NCI-H128 (cell line): ENCODE measurements at regions not wholly inside any gene's neighbourhood (a gene's known extent, or its start where the extent isn't known, plus 50 kb on each side); places are given as distances from the start of the nearest gene placed in this dataset.
"Not testable (repeated sequence)": the region's sequence is repeated elsewhere in the genome, so short reads cannot be mapped to it uniquely, and the experiment has no call there.

Experiments
- DNase-seq: peaks from one replicate; lab custom pipeline; 2025; ENCODE audit not compliant: unreplicated experiment; lab: John Stamatoyannopoulos, UW

DNA sequence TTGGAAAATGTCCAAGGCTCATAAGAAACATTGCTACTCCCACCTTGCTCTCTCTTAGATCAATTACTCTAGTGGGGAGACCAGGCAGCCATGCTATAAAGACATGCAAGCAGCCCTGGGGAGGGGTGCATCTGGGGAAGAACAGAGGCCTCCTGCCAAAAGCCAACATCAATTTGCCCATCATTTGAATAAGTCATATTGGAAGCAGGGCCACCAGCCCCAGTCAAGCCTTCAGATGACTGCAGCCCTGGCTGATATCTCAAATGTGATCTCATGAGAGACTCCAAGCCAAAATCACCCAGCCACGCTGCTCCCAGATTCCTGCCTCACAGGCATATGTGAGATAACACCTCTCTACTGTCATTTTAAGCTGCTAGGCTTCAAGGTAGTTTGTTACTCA is 157.5 kb upstream of the PDE1C start:
- DNase-seq: no peak

GRCh38 chr7:32224276-32224675 is 154.1 kb upstream of the PDE1C start:
- no peak for DNase-seq

DNA sequence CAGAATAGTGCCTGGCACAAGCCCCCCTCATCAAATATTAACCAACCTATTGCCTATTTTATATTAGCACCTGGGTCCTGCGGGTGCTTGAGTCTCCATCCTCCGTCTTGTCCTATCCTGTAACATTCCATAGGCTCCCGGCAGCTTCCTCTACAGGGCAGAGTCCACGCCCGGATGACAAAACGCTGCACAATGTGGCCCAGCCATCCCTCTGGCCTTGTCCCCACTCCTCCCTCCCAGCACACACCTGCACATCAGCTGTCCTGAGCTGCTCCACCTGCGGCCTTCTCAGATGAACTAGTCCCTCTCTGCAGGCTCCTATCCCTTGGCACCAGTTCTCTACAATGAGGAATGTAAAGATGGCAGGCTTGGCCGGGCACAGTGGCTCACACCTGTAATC is 153.5 kb upstream of the PDE1C start:
- no peak for DNase-seq

- DNase-seq: no peak
These were observed 153.0 kb upstream of the PDE1C start for GRCh38 chr7:32223071-32223650.

- DNase-seq: no peak
These were observed 152.2 kb upstream of the PDE1C start for GRCh38 chr7:32222251-32222900.

DNA sequence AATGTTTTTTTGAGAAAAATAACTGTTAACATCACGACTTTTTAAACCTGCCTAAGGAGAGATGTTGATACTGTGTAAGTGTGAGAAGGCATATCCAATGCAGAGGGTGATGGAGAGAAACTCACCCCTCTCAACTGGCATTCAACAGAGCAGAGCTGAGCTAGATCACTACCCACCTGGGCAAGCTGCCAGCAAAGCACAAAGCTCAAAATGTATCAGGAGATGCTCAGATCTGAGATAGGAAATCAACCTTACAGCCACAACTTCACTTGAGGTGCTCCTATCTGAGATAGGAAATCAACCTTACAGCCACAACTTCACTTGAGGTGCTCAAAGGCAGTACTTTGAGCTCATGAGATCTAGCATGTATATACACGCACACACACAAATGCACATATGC is 151.5 kb upstream of the PDE1C start:
- DNase-seq: no peak

DNA sequence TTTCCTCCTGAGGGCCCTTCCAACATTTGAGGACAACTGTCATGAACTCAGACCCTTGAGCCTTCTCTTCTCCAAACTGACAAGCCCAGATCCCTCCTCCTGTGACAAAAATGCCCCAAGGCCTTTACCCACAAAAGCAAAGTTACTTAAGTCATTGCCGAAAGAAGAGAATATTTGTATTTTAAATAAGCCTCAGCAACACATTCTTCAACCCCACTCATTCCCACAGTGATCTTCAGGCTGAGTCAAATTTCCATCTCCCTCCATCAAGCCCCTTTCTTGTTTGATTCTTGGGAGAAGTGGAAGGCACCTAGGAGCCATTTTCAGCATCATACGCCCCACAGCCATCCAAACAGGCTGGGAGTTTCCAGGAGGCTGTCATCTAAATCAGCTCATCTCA is 150.8 kb upstream of the PDE1C start:
- no peak for DNase-seq

- not testable (repeated sequence) for DNase-seq
These were observed 149.6 kb upstream of the PDE1C start for GRCh38 chr7:32219831-32220230.

GRCh38 chr7:32219416-32219815 is 149.2 kb upstream of the PDE1C start:
- DNase-seq: no peak

DNA sequence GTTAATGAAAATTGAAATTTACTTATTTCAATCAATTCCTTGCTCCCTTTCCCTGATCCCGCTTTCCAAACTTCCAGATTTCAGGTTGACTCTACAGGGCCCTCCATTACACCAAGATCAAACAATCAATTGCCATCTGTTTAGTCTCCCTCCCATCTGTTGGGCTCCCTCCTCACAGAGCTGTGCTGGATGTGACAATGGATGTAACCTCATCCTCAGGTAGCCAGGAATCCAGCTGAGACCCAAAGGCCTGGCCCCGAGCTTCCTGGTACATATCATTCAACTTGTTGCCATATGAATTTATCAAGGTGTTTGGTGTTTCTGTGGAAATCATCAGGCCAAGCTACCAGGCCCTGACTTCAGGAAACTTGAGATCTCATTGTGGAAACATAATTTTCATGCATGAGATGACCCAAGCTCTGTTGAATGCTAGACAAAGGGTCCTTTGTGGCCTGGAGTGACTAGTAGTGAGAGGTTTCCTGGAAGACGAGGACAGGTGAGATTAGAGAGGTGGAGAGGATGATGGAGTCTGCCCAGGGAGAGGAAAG is 148.6 kb upstream of the PDE1C start:
- DNase-seq: no peak

- DNase-seq: no peak
These were observed 147.9 kb upstream of the PDE1C start for GRCh38 chr7:32218154-32218467.

DNA sequence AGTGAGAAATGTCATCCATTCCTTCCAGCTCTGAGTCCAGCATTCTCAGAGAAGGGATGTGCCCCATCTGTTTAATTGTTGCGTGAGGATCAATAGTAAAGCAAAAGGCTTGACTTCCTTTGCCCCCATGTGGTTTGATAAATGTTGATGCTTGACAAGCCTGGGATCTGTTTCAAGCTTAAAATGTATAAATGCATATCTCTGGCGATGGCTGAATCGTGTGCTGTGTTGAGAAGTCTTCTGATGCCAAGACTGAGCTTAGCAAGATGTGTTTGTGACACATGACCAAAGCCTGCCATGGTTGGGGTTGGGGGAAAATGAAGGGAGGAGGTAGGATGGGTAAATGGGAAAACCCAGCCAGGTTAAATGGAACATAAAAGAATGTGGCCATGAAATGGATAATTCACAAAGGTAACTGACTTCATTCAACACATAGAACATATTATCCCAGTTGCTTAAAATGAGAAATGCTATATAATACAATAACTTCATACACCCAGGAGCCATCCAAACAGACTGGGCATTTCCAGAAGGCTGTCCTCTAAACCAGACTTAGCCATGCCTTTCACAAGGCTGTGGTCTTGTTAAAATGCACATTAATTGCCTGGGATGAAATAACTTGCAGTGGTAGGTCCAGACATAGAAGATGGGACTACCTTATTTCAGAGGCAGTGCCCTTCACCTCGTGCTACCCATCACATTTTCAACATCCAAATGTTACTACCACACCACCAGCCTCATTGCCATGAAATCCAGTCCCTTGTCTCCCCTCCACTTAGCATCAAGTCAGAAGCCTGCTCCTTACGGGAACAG is 147.3 kb upstream of the PDE1C start:
- DNase-seq: no peak

DNA sequence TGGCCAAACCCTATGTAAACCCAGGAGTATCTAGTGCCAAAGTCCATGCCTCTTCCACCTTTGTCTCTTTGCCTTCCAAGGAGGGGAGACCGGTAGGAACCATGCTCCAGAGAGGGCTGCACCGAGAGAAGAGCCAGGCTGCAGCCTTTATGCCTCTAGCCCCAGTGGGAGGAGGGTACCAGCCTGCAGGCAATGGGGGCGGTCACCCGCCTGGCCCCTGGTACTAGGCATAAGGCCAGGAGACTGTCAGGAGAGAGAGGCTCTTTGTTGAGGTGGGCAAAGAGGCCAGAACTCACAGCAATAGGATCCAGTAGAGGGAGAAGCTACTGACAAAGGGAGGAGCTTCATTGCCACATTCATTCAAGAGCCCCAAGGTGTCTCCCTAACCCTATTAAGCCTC is 146.6 kb upstream of the PDE1C start:
- no peak for DNase-seq

- DNase-seq: no peak
These were observed 145.5 kb upstream of the PDE1C start for GRCh38 chr7:32215697-32216096.

GRCh38 chr7:32214913-32215312 is 144.7 kb upstream of the PDE1C start:
- DNase-seq: no peak

GRCh38 chr7:32212321-32212720 is 142.1 kb upstream of the PDE1C start:
- no peak for DNase-seq

DNA sequence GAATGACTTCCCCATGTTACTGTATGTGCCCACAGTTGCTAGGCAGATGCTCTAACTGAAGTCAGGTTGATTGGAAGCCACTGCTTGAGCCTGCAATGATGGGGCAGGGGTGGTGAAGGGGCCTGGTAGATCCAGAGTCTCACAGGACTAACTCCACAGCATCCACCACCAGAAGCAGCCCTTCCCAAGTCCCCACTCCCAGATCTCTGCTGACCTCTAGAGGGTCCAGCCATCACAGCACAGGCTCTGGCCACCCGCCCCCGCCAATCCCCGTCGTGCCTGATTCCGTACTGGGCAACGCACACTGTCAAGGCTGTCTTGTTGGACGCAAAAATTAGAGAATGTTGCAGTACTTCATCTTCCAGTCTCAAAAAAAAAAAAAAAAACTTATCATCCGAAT is 136.8 kb upstream of the PDE1C start:
- no peak for DNase-seq

- no peak for DNase-seq
These were observed 136.3 kb upstream of the PDE1C start for GRCh38 chr7:32206488-32206887.

DNA sequence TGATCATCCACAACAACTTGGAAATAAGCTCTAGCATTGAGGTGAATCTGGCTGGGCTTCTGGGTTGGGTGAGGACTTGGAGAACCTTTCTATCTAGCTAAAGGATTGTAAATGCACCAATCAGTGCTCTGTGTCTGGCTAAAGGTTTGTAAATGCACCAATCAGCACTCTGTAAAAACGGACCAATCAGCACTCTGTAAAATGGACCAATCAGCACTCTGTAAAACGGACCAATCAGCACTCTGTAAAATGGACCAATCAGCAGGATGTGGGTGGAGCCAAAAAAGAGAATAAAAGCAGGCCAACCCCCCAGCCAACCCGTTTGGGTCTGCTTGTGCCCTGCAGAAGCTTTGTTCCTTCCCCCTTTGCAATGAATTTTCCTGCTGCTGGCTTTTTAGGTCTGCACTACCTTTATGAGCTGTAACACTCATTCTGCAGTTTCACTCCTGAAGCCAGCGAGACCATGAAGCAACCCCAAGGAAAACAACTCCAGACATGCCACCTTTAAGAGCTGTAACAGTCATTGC is 135.2 kb upstream of the PDE1C start:
- not testable (repeated sequence) for DNase-seq

DNA sequence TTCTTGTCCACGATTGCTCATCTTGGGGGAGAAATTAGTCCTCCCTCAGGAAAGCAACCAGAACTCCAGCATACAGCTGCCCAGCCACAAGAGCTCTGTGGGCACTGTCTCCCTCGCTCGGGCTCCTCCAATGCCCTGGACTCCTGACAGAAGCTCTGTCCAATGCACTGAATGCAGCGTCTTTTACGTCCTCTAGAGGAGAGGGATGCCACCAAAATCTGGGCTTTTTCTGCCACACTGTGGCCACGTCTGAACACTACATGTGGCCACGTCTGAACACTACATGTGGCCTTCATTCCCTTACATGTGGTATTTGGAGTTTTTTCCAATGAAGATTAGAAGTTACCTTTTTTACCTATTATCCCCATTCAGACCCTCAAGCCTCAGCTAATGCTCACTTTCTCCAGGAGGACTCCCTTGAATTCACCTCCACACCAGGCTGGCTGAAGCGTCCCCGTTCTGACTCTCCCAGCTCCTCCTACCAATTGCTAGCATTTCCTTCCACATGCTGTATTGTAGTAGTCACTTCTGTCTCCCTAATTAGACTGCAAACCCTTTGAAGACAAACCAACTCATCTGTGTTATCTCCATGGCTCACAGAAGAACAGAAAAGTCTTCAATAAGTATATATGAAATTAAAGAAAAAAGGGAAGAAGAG is 134.3 kb upstream of the PDE1C start:
- DNase-seq: peak; percentile 48

GRCh38 chr7:32200646-32201045 is 130.4 kb upstream of the PDE1C start:
- DNase-seq: no peak
